ENCODE measurements at regions not wholly inside any gene's neighbourhood (a gene's known extent, or its start where the extent isn't known, plus 50 kb on each side); places are given as distances from the start of the nearest gene placed in this dataset.

DNA sequence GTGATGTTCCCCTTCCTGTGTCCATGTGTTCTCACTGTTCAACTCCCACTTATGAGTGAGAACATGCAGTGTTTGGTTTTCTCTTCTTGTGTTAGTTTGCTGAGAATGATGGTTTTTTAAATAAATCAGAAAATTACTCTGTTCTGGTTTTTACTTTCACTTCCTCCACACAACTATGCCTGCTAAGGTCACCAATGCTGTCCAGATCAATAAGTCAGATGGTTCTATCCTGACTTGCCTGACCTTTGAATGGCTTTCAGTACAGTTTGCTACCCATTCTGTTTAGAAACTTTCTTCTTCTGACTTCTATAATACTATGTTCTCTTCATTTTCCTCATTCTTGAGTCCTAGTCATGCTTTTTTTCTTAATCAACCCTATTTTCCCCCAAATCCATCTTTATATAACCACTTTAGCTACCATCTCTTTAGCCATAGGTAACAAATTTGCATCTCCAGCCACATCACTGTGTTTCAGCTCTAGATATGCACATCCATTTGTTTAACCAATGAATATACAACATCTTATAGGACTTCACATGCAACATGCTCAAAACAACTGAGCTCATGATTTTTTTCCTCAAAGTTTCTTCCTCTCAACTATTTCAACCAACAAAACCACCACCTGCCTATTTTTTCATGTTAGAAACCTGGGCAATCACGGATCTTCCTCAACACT, 58.8 kb upstream of the SLC38A11 start:
- TF ChIP-seq CTCF (IDR thresholded peaks at IDR 0.05; ENCODE audit: low read depth, low read length, missing input control) (no peak), MAX (IDR thresholded peaks at IDR 0.05) (no peak), ZBTB33 (IDR thresholded peaks at IDR 0.05) (no peak), JUND (IDR thresholded peaks at IDR 0.05) (no peak), REST (IDR thresholded peaks at IDR 0.05) (no peak)

Data from liver (tissue), 3 donors.